ENCODE measurements at regions not wholly inside any gene's neighbourhood (a gene's known extent, or its start where the extent isn't known, plus 50 kb on each side); places are given as distances from the start of the nearest gene placed in this dataset.

DNA sequence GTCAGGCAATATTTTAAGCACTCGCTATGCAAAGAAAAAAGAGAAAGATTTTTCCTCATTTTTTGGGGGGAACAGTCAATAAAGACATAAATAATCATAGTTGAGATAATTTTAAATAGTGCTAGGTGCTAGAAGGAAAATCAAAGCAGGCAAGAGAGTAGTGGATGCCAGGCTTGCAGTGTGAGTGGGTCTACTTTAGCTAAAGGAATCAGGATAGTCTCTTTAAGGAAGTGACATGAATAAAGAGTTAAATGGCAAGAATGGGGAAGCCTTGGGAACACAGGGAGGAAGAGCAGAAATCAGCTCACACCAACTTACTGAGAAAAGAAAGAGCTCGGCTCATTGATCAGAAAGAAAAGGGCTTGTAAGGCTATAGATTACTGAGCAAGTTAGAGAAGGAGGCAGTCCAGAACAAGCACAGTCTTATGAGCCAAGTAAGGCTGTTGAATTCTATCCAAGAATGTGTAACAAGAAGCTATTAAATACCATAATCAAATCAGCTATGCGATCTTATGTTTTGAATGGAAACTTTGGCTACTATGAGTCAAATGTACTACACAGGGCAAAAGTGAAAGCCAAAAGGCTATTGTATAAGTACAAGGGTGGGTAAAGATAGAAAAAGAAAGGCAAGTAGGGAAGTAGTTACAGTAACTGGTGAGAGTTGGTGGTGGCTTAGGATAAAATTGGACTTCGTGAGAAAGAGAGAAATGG is 833.8 kb upstream of the PIK3C3 start:
- TF ChIP-seq CTCF (IDR thresholded peaks at IDR 0.05) (no peak), POLR2A (IDR thresholded peaks at IDR 0.05) (no peak)

Data from ovary (tissue), 3 donors.